ENCODE measurements at regions not wholly inside any gene's neighbourhood (a gene's known extent, or its start where the extent isn't known, plus 50 kb on each side); places are given as distances from the start of the nearest gene placed in this dataset.

DNA sequence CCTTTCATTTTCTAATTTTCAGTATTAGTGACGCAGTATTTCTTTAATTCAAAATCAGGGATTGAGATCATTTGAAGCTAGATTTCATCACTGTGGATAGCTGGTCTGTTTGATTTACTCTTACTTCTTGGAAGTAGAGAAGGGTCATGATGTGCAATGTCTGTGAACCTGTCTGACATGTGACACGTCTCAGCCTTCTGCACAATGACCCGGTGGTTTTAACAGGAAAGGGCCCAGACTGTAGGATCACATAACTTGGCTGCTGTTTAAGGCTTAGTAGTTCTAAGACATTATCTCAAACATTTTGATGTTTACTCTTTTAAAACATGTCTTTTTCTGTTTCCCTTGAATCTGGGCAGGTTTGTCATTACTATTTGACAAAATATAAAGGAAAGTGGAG lies 823.3 kb upstream of the NUDT12 start:
- H3K79me2 ChIP-seq (ENCODE audit: control insufficient read depth, insufficient read depth, low read length) = no peaks in the 10 kb centered on the region
- H3K4me1 ChIP-seq (ENCODE audit: control insufficient read depth, extremely low read depth, insufficient read depth, low read length) = no peaks in the 10 kb centered on the region
- no peaks in the 10 kb centered on the region for H3K36me3 ChIP-seq (ENCODE audit: control insufficient read depth in 2 of 2, extremely low read depth in 1 of 2, insufficient read depth in 2 of 2, low read length in 2 of 2)
- ChIA-PET POLR2A (no interaction called here), CTCF (interaction anchor here (0.9 to 1.2 kb wide), 5 partner anchors 17 to 39 kb away, joined by 3 to 5 read pairs (median 3); no protein-coding TSS in a partner anchor)
- H2AFZ ChIP-seq (ENCODE audit: low read depth, low read length) = no peak overlapping the region
- dilution Hi-C loops (cut with MboI; ENCODE audit: extremely low pct_ligation_motif_present, low sequenced_read_pairs) (no loop called here), intact Hi-C loops (cut with micrococcal nuclease) (no loop called here)
- H3K4me3 ChIP-seq (replicated peaks in 1 of 3; ENCODE audit: insufficient read depth in 1 of 3, low read depth in 1 of 3, low read length in 3 of 3) = no peak overlapping the region
- BruUV-seq (replicated peaks) = no TSS peak
- no peak for TF ChIP-seq GATA2 (IDR thresholded peaks at IDR 0.05; ENCODE audit: insufficient read depth, insufficient read length, low read depth, low read length)
- no peak for TF ChIP-seq MYC (IDR thresholded peaks at IDR 0.05; ENCODE audit: low read depth, low read length)
- TF ChIP-seq POLR2A (IDR thresholded peaks at IDR 0.05; ENCODE audit: low read depth, low read length) = no peak
- no peak for TF ChIP-seq FOS (IDR thresholded peaks at IDR 0.05; ENCODE audit: borderline replicate concordance, insufficient read depth, low read length)
- TF ChIP-seq POLR2AphosphoS5 (IDR thresholded peaks at IDR 0.05; ENCODE audit: insufficient read depth, low read depth, low read length) = no peak
- no peak for TF ChIP-seq JUN (IDR thresholded peaks at IDR 0.05; ENCODE audit: borderline replicate concordance, insufficient read depth, insufficient read length, low read depth)
- no peak for TF ChIP-seq MAX (IDR thresholded peaks at IDR 0.05; ENCODE audit: insufficient read depth, insufficient read length)
- TF ChIP-seq, protein P1, sequence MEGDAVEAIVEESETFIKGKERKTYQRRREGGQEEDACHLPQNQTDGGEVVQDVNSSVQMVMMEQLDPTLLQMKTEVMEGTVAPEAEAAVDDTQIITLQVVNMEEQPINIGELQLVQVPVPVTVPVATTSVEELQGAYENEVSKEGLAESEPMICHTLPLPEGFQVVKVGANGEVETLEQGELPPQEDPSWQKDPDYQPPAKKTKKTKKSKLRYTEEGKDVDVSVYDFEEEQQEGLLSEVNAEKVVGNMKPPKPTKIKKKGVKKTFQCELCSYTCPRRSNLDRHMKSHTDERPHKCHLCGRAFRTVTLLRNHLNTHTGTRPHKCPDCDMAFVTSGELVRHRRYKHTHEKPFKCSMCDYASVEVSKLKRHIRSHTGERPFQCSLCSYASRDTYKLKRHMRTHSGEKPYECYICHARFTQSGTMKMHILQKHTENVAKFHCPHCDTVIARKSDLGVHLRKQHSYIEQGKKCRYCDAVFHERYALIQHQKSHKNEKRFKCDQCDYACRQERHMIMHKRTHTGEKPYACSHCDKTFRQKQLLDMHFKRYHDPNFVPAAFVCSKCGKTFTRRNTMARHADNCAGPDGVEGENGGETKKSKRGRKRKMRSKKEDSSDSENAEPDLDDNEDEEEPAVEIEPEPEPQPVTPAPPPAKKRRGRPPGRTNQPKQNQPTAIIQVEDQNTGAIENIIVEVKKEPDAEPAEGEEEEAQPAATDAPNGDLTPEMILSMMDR (IDR thresholded peaks at IDR 0.05; ENCODE audit: extremely low read depth in 1 of 2, insufficient read depth in 1 of 2, low read depth in 1 of 2, low read length in 2 of 2) = no peak
- TF ChIP-seq EZH2 (IDR thresholded peaks at IDR 0.05; ENCODE audit: borderline replicate concordance, low read depth, low read length, severe bottlenecking) = no peak
- H3K4me2 ChIP-seq (ENCODE audit: insufficient read depth, low read length) = no peak overlapping the region
- no peaks in the 10 kb centered on the region for H3K9me1 ChIP-seq (replicated peaks; ENCODE audit: control insufficient read depth, extremely low read depth, insufficient read depth, low read length)
- H3K9me3 ChIP-seq (replicated peaks; ENCODE audit: control insufficient read depth, insufficient read depth, low read length) = no peaks in the 10 kb centered on the region
- DNase-seq (ENCODE audit: low read depth, low spot score) (peak; percentile 49), FAIRE-seq (no peak)
- no peaks in the 10 kb centered on the region for H4K20me1 ChIP-seq (replicated peaks; ENCODE audit: control insufficient read depth, extremely low read depth, insufficient read depth, low read length)
- H3K27me3 ChIP-seq (ENCODE audit: control insufficient read depth in 2 of 2, insufficient read depth in 2 of 2, low read length in 2 of 2) = no peaks in the 10 kb centered on the region
- no peak overlapping the region for H3K27ac ChIP-seq (ENCODE audit: insufficient read depth, low read depth, low read length)
- H3K9ac ChIP-seq (replicated peaks; ENCODE audit: extremely low read depth, insufficient read depth, low read length) = no peak overlapping the region

Data from endothelial cell of umbilical vein (primary cell).